ENCODE measurements at regions not wholly inside any gene's neighbourhood (a gene's known extent, or its start where the extent isn't known, plus 50 kb on each side); places are given as distances from the start of the nearest gene placed in this dataset.

GRCh38 chr4:65973186-65973585 lies 302.9 kb upstream of the EPHA5 start:
- TF ChIP-seq SP1 (IDR thresholded peaks at IDR 0.05) = no peak
- no peak for TF ChIP-seq ELF4 (IDR thresholded peaks at IDR 0.05)
- TF ChIP-seq ZNF384 (IDR thresholded peaks at IDR 0.05) = no peak
- TF ChIP-seq L3MBTL2 (conservative IDR thresholded peaks at IDR 0.05) = no peak
- TF ChIP-seq HDGF (IDR thresholded peaks at IDR 0.05; ENCODE audit: borderline replicate concordance) = no peak
- TF ChIP-seq TARDBP (IDR thresholded peaks at IDR 0.05) = no peak
- no peak for TF ChIP-seq FOXM1 (IDR thresholded peaks at IDR 0.05; ENCODE audit: borderline replicate concordance)
